Kidney (tissue), 13 donors: ENCODE measurements at regions not wholly inside any gene's neighbourhood (a gene's known extent, or its start where the extent isn't known, plus 50 kb on each side); places are given as distances from the start of the nearest gene placed in this dataset.
A peak's percentile ranks its signal among the peaks of the same experiment; 100 is the strongest.
"Not testable (repeated sequence)": the region's sequence is repeated elsewhere in the genome, so short reads cannot be mapped to it uniquely, and the experiment has no call there.

Source experiments
- DNase-seq, 5 donors: peaks; one replicate each; pipeline ENCODE4 v3.0.0-alpha.2; 2013 to 2020
- FAIRE-seq: peaks from 2 replicates; lab custom pipeline; 2012; peaks lifted over from hg19 to GRCh38; lab: Jason Lieb, UNC
- H3K27ac ChIP-seq, 2 donors: one replicate each; pipeline ENCODE4 v1.7.0; 2013; ENCODE audit warnings: low read depth in 2 of 2, low read length in 2 of 2, inconsistent platforms in 1 of 2
- H3K27me3 ChIP-seq: one replicate; pipeline ENCODE4 v1.7.1; 2013; ENCODE audit warnings: low read length, inconsistent platforms; ENCODE audit not compliant: control insufficient read depth, insufficient read depth
- H3K36me3 ChIP-seq, 3 donors: one replicate each; pipeline versions ENCODE4 v1.7.0 to v1.7.1; 2013; ENCODE audit warnings: low read length in 3 of 3, control low read depth in 1 of 3, inconsistent platforms in 1 of 3; ENCODE audit not compliant: insufficient read depth in 3 of 3, control insufficient read depth in 2 of 3
- H3K4me1 ChIP-seq, 3 donors: one replicate each; pipeline versions ENCODE4 v1.7.0 to v1.7.1; 2013; ENCODE audit warnings: low read length in 3 of 3, inconsistent platforms in 1 of 3, low read depth in 1 of 3; ENCODE audit not compliant: control insufficient read depth in 2 of 3, insufficient read depth in 2 of 3
- H3K4me3 ChIP-seq, 3 donors: one replicate each; pipeline versions ENCODE4 v1.7.0 to v1.8.1; 2013; ENCODE audit warnings: low read length in 3 of 3, control low read depth in 1 of 3, inconsistent platforms in 1 of 3
- H3K9ac ChIP-seq, 3 donors: one replicate each; pipeline versions ENCODE4 v1.7.0 to v1.7.1; 2013; ENCODE audit warnings: low read length in 3 of 3, control low read depth in 1 of 3, inconsistent platforms in 1 of 3
- H3K9me3 ChIP-seq, 3 donors: one replicate each; pipeline versions ENCODE4 v1.7.0 to v1.7.1; 2013; ENCODE audit warnings: low read length in 3 of 3, control low read depth in 1 of 3, inconsistent platforms in 1 of 3; ENCODE audit not compliant: control insufficient read depth in 2 of 3, insufficient read depth in 1 of 3
- intact Hi-C: fragments of 100-400 bp; cut with DNase I; formaldehyde crosslinking; loops from one replicate; pipeline ENCODE4 v1.11.1; 2022
- TF ChIP-seq, protein P1 (sequence below): IDR thresholded peaks from 3 replicates; pipeline ENCODE4 v1.5.1; 2012; ENCODE audit warnings: mild to moderate bottlenecking, moderate library complexity, borderline replicate concordance; ENCODE audit not compliant: insufficient read depth; ENCODE audit errors: extremely low read depth
- donor health status: control.
- donor health status: control.
- donor health status: control.
- donor health status: control.
- donor health status: control.
- donor health status: DM: yes; HTN: yes; CAD: no.
- donor health status: Normal renal cell carcinoma (clear cell type).

DNA sequence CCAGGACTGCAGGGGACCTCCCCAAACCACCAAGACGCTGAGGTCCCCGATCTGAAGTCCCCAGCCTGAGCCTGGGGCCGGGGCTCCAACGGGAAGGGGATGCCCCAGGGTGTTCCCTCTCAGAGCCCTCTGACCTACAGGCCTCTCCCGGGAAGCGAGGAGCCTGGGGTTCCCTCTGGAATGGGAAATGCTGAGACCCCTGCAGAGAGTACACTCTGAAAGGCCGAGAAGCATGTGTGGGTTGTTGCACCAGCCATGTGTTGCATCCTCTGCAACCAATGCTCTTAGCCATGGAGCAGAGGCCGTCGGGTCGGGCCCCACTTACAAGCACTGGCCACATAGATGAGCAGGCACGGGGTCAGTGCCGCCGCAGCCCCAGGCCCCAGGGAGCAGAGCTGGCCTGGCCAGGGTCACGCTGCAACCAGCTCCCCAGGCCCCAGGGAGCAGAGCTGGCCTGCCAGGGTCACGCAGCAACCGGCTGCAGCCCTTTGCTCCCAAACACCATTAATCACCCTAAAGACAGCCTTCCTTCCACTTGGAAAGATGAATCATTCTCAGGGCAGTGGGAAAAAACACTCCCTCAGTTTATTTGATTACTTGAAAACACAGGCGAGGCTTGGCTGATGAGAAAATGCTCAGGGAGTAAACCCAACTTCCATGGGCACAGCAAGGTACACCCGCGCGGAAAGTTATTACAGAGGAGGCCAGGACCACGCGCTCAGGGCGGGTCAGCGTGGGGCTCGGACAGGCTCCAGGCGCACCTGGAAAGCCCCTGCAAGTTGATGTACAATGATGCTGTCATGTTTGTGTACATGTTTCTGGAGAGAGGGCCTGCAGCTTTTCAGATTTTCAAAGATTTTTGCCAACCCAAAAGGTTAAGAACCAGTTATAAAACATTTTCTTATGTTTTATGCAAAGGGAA is 78.0 kb upstream of the AFDN start:
- H3K4me1 ChIP-seq, result peaks cover 0 to 24% (median 20%) of the 10 kb centered on the region in 3 donors
- TF ChIP-seq, protein P1, sequence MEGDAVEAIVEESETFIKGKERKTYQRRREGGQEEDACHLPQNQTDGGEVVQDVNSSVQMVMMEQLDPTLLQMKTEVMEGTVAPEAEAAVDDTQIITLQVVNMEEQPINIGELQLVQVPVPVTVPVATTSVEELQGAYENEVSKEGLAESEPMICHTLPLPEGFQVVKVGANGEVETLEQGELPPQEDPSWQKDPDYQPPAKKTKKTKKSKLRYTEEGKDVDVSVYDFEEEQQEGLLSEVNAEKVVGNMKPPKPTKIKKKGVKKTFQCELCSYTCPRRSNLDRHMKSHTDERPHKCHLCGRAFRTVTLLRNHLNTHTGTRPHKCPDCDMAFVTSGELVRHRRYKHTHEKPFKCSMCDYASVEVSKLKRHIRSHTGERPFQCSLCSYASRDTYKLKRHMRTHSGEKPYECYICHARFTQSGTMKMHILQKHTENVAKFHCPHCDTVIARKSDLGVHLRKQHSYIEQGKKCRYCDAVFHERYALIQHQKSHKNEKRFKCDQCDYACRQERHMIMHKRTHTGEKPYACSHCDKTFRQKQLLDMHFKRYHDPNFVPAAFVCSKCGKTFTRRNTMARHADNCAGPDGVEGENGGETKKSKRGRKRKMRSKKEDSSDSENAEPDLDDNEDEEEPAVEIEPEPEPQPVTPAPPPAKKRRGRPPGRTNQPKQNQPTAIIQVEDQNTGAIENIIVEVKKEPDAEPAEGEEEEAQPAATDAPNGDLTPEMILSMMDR, result no peak
- peak overlapping the region; percentile 38 to 55 for H3K27ac ChIP-seq
- no peaks in the 10 kb centered on the region for H3K27me3 ChIP-seq
- H3K36me3 ChIP-seq, result no peaks in the 10 kb centered on the region
- H3K9ac ChIP-seq, result no peak overlapping the region
- intact Hi-C loops, result no loop called here
- peaks cover 0 to under 1% (median 0%) of the 10 kb centered on the region in 3 donors for H3K9me3 ChIP-seq
- FAIRE-seq (no peak), DNase-seq (peak in 1 of 5 donors; percentile 85)
- no peak overlapping the region for H3K4me3 ChIP-seq

- TF ChIP-seq, protein P1, result no peak
- no peak for FAIRE-seq
Measured at GRCh38 chr6:167750956-167751358, 75.8 kb upstream of the AFDN start.

GRCh38 chr6:167751579-167752115 is 75.1 kb upstream of the AFDN start:
- H3K9me3 ChIP-seq, result no peaks in the 10 kb centered on the region
- peaks cover 0 to 24% (median 20%) of the 10 kb centered on the region in 3 donors for H3K4me1 ChIP-seq
- intact Hi-C loops, result no loop called here
- peak overlapping the region in 1 of 3 donors; percentile 53 for H3K9ac ChIP-seq
- no peaks in the 10 kb centered on the region for H3K27me3 ChIP-seq
- TF ChIP-seq, protein P1, result no peak
- no peak overlapping the region for H3K4me3 ChIP-seq
- no peaks in the 10 kb centered on the region for H3K36me3 ChIP-seq
- no peak for DNase-seq
- FAIRE-seq, result no peak
- H3K27ac ChIP-seq, result peak overlapping the region; percentile 77 to 91

More at GRCh38 chr6:167750956-167751358, 75.8 kb upstream of the AFDN start:
- no peaks in the 10 kb centered on the region for H3K27me3 ChIP-seq
- peak overlapping the region; percentile 77 to 91 for H3K27ac ChIP-seq
- intact Hi-C loops, result no loop called here
- H3K36me3 ChIP-seq, result no peaks in the 10 kb centered on the region
- H3K4me1 ChIP-seq, result peaks cover 0 to 24% (median 20%) of the 10 kb centered on the region in 3 donors
- no peak overlapping the region for H3K4me3 ChIP-seq
- no peaks in the 10 kb centered on the region for H3K9me3 ChIP-seq
- peak; percentile 84 to 94 (median 93) for DNase-seq
- H3K9ac ChIP-seq, result peak overlapping the region in 1 of 3 donors; percentile 53

DNA sequence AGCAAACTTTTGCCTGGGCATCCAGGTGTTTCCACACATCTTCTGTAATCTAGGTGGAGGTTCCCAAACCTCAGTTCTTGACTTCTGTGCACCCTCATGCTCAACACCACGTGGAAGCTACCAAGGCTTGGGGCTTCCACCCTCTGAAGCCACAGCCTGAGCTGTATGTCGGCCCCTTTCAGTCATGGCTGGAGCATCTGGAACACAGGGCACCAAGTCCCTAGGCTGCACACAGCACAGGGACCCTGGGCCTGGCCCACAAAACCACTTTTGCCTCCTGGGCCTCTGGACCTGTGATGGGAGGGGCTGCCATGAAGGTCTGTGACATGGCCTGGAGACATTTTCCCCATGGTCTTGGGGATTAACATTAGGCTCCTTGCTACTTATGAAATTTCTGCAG is 73.4 kb upstream of the AFDN start:
- H3K4me3 ChIP-seq, H3K9me3 ChIP-seq, DNase-seq, FAIRE-seq, H3K36me3 ChIP-seq, H3K9ac ChIP-seq, H3K27ac ChIP-seq, H3K27me3 ChIP-seq, intact Hi-C loops: not testable (repeated sequence)
- peaks cover 0 to 21% (median 14%) of the 10 kb centered on the region in 3 donors for H3K4me1 ChIP-seq
